HepG2 (cell line): ENCODE measurements at regions not wholly inside any gene's neighbourhood (a gene's known extent, or its start where the extent isn't known, plus 50 kb on each side); places are given as distances from the start of the nearest gene placed in this dataset.
A peak's percentile ranks its signal among the peaks of the same experiment; 100 is the strongest.

Experiments
- CBX1 ChIP-seq: IDR thresholded peaks from one replicate; pipeline ENCODE4 v1.6.1; 2016; ENCODE audit warnings: antibody characterized with exemption, low read depth
- CENPX ChIP-seq: sonication (generic); formaldehyde crosslinking; IDR thresholded peaks from 2 replicates; pipeline ENCODE4 v1.9.0; 2021; ENCODE audit warnings: mild to moderate bottlenecking, missing genetic modification reagents, moderate library complexity
- CREM ChIP-seq, 2 experiments: sonication (generic) in 1 of 2; formaldehyde crosslinking in 1 of 2; IDR thresholded peaks; 2 replicates each; pipeline versions ENCODE4 v1.4.0 to v1.6.1; 2016 to 2020; ENCODE audit warnings: antibody characterized with exemption in 1 of 2, mild to moderate bottlenecking in 1 of 2, missing genetic modification reagents in 1 of 2
- GTF2F1 ChIP-seq: fragments of 150-350 bp; IDR thresholded peaks from 2 replicates; pipeline ENCODE4 v1.6.1; 2014; ENCODE audit warnings: low read length
- HCFC1 ChIP-seq: fragments of 150-350 bp; IDR thresholded peaks from 2 replicates; pipeline ENCODE4 v1.6.1; 2014; ENCODE audit warnings: low read depth, low read length
- KDM1A ChIP-seq: IDR thresholded peaks from 2 replicates; pipeline ENCODE4 v1.6.1; 2016; ENCODE audit warnings: missing compliant biosample characterization
- NCOA5 ChIP-seq: sonication (generic); formaldehyde crosslinking; IDR thresholded peaks from 2 replicates; pipeline ENCODE4 v1.4.0; 2020; ENCODE audit warnings: missing genetic modification reagents
- NFIC ChIP-seq: IDR thresholded peaks from 2 replicates; pipeline ENCODE4 v1.6.1; 2012; ENCODE audit warnings: mild to moderate bottlenecking, low read length, inconsistent platforms
- RFXAP ChIP-seq: sonication (generic); formaldehyde crosslinking; IDR thresholded peaks from 2 replicates; pipeline ENCODE4 v1.4.0; 2020; ENCODE audit warnings: missing genetic modification reagents, borderline replicate concordance
- SKI ChIP-seq: fragments of 450-650 bp; IDR thresholded peaks from one replicate; pipeline ENCODE4 v1.6.1; 2018; ENCODE audit warnings: mild to moderate bottlenecking; ENCODE audit not compliant: partially characterized antibody
- SMAD9 ChIP-seq: sonication (generic); formaldehyde crosslinking; IDR thresholded peaks from 2 replicates; pipeline ENCODE4 v1.5.1; 2020; ENCODE audit warnings: mild to moderate bottlenecking, missing genetic modification reagents
- SMYD3 ChIP-seq: sonication (generic); formaldehyde crosslinking; IDR thresholded peaks from 2 replicates; pipeline ENCODE4 v1.8.1; 2023; ENCODE audit warnings: mild to moderate bottlenecking, missing genetic modification reagents
- ZNF335 ChIP-seq: sonication (generic); formaldehyde crosslinking; IDR thresholded peaks from 2 replicates; pipeline ENCODE4 v1.4.0; 2020; ENCODE audit warnings: missing genetic modification reagents
- ZNF75D ChIP-seq: sonication (generic); formaldehyde crosslinking; IDR thresholded peaks from 2 replicates; pipeline ENCODE4 v1.8.1; 2023; ENCODE audit warnings: missing genetic modification reagents, mild to moderate bottlenecking, borderline replicate concordance
- ZNF775 ChIP-seq: sonication (generic); formaldehyde crosslinking; IDR thresholded peaks from 2 replicates; pipeline ENCODE4 v1.4.0; 2020; ENCODE audit warnings: missing genetic modification reagents, mild to moderate bottlenecking, moderate library complexity, borderline replicate concordance
- TF ChIP-seq, protein P1 (sequence below): sonication (generic); formaldehyde crosslinking; IDR thresholded peaks from 2 replicates; pipeline ENCODE4 v1.4.0; 2020; ENCODE audit warnings: mild to moderate bottlenecking, missing genetic modification reagents
- TF ChIP-seq, protein P2 (sequence below): sonication (generic); formaldehyde crosslinking; IDR thresholded peaks from 2 replicates; pipeline ENCODE4 v1.5.0; 2020; ENCODE audit warnings: missing genetic modification reagents
- TF ChIP-seq, protein P3 (sequence below): sonication (generic); formaldehyde crosslinking; IDR thresholded peaks from 2 replicates; pipeline ENCODE4 v1.4.0; 2020; ENCODE audit warnings: missing genetic modification reagents, mild to moderate bottlenecking, borderline replicate concordance
- TF ChIP-seq, protein P4 (sequence below): IDR thresholded peaks from 2 replicates; pipeline ENCODE4 v1.6.1; 2012; ENCODE audit warnings: inconsistent platforms
- TF ChIP-seq, protein P5 (sequence below): sonication (generic); formaldehyde crosslinking; IDR thresholded peaks from 2 replicates; pipeline ENCODE4 v1.5.1; 2020; ENCODE audit warnings: mild to moderate bottlenecking, missing genetic modification reagents, moderate library complexity
- TF ChIP-seq, protein P6 (sequence below): sonication (generic); formaldehyde crosslinking; conservative IDR thresholded peaks from 2 replicates; pipeline ENCODE4 v1.8.0; 2022; ENCODE audit warnings: low read depth, missing genetic modification reagents
- TF ChIP-seq, protein P7 (sequence below): fragments of 450-650 bp; IDR thresholded peaks from 2 replicates; pipeline ENCODE4 v1.6.1; 2017

DNA sequence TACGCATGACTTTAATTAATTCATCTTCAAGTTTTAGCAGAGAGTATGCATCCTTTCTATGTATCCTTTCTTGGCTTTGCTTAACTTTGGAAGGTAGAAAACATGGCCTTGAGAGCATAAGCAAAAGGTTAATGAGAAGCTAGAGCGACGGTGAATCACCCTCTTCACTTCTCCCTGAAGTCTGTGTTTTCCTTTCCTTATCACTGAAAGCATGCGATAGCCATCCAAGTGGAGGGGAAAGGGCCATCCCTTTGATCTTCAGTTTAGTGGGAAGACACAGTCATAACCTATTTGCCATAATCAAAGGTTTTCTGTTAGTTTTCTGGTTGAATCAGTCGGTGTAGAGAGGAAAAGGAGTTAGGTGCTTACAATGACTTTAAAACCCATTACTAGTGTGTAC, 354.0 kb upstream of the ROBO2 start (continued):
- TF ChIP-seq, protein P1, sequence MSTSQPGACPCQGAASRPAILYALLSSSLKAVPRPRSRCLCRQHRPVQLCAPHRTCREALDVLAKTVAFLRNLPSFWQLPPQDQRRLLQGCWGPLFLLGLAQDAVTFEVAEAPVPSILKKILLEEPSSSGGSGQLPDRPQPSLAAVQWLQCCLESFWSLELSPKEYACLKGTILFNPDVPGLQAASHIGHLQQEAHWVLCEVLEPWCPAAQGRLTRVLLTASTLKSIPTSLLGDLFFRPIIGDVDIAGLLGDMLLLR (CRISPR knock-in tag), result no peak
- TF ChIP-seq, protein P2, sequence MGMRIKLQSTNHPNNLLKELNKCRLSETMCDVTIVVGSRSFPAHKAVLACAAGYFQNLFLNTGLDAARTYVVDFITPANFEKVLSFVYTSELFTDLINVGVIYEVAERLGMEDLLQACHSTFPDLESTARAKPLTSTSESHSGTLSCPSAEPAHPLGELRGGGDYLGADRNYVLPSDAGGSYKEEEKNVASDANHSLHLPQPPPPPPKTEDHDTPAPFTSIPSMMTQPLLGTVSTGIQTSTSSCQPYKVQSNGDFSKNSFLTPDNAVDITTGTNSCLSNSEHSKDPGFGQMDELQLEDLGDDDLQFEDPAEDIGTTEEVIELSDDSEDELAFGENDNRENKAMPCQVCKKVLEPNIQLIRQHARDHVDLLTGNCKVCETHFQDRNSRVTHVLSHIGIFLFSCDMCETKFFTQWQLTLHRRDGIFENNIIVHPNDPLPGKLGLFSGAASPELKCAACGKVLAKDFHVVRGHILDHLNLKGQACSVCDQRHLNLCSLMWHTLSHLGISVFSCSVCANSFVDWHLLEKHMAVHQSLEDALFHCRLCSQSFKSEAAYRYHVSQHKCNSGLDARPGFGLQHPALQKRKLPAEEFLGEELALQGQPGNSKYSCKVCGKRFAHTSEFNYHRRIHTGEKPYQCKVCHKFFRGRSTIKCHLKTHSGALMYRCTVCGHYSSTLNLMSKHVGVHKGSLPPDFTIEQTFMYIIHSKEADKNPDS (CRISPR knock-in tag), result no peak
- no peak for TF ChIP-seq CENPX
- TF ChIP-seq, protein P3, sequence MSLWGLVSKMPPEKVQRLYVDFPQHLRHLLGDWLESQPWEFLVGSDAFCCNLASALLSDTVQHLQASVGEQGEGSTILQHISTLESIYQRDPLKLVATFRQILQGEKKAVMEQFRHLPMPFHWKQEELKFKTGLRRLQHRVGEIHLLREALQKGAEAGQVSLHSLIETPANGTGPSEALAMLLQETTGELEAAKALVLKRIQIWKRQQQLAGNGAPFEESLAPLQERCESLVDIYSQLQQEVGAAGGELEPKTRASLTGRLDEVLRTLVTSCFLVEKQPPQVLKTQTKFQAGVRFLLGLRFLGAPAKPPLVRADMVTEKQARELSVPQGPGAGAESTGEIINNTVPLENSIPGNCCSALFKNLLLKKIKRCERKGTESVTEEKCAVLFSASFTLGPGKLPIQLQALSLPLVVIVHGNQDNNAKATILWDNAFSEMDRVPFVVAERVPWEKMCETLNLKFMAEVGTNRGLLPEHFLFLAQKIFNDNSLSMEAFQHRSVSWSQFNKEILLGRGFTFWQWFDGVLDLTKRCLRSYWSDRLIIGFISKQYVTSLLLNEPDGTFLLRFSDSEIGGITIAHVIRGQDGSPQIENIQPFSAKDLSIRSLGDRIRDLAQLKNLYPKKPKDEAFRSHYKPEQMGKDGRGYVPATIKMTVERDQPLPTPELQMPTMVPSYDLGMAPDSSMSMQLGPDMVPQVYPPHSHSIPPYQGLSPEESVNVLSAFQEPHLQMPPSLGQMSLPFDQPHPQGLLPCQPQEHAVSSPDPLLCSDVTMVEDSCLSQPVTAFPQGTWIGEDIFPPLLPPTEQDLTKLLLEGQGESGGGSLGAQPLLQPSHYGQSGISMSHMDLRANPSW (CRISPR knock-in tag), result no peak
- TF ChIP-seq, protein P4, sequence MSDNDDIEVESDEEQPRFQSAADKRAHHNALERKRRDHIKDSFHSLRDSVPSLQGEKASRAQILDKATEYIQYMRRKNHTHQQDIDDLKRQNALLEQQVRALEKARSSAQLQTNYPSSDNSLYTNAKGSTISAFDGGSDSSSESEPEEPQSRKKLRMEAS, result peak; percentile 44; the same call in 1 of the 2 replicates
- no peak for TF ChIP-seq KDM1A
- TF ChIP-seq SMYD3, result no peak
- TF ChIP-seq ZNF75D, result no peak
- TF ChIP-seq SKI, result peak; percentile 55
- TF ChIP-seq NFIC, result peak; percentile 92; the same call in 1 of the 2 replicates
- no peak for TF ChIP-seq ZNF335
- TF ChIP-seq, protein P5, sequence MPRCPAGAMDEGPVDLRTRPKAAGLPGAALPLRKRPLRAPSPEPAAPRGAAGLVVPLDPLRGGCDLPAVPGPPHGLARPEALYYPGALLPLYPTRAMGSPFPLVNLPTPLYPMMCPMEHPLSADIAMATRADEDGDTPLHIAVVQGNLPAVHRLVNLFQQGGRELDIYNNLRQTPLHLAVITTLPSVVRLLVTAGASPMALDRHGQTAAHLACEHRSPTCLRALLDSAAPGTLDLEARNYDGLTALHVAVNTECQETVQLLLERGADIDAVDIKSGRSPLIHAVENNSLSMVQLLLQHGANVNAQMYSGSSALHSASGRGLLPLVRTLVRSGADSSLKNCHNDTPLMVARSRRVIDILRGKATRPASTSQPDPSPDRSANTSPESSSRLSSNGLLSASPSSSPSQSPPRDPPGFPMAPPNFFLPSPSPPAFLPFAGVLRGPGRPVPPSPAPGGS (CRISPR knock-in tag), result no peak
- no peak for TF ChIP-seq NCOA5 (CRISPR knock-in tag)
- peak; percentile 80 for TF ChIP-seq CREM (IDR thresholded peaks at IDR 0.05)
- no peak for TF ChIP-seq CREM (CRISPR knock-in tag; IDR thresholded peaks at IDR 0.05)
- TF ChIP-seq, protein P6, sequence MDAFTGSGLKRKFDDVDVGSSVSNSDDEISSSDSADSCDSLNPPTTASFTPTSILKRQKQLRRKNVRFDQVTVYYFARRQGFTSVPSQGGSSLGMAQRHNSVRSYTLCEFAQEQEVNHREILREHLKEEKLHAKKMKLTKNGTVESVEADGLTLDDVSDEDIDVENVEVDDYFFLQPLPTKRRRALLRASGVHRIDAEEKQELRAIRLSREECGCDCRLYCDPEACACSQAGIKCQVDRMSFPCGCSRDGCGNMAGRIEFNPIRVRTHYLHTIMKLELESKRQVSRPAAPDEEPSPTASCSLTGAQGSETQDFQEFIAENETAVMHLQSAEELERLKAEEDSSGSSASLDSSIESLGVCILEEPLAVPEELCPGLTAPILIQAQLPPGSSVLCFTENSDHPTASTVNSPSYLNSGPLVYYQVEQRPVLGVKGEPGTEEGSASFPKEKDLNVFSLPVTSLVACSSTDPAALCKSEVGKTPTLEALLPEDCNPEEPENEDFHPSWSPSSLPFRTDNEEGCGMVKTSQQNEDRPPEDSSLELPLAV, result no peak
- 0 out of 2 replicates have a peak, but pooled peaks have one; percentile 40 for TF ChIP-seq ZNF775 (CRISPR knock-in tag)
- TF ChIP-seq RFXAP (CRISPR knock-in tag), result no peak
- no peak for TF ChIP-seq SMAD9 (CRISPR knock-in tag)
- TF ChIP-seq, protein P7, sequence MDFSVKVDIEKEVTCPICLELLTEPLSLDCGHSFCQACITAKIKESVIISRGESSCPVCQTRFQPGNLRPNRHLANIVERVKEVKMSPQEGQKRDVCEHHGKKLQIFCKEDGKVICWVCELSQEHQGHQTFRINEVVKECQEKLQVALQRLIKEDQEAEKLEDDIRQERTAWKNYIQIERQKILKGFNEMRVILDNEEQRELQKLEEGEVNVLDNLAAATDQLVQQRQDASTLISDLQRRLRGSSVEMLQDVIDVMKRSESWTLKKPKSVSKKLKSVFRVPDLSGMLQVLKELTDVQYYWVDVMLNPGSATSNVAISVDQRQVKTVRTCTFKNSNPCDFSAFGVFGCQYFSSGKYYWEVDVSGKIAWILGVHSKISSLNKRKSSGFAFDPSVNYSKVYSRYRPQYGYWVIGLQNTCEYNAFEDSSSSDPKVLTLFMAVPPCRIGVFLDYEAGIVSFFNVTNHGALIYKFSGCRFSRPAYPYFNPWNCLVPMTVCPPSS, result no peak
- no peak for TF ChIP-seq HCFC1
- TF ChIP-seq CBX1, result no peak
- no peak for TF ChIP-seq GTF2F1
